ENCODE measurements at regions not wholly inside any gene's neighbourhood (a gene's known extent, or its start where the extent isn't known, plus 50 kb on each side); places are given as distances from the start of the nearest gene placed in this dataset.

DNA sequence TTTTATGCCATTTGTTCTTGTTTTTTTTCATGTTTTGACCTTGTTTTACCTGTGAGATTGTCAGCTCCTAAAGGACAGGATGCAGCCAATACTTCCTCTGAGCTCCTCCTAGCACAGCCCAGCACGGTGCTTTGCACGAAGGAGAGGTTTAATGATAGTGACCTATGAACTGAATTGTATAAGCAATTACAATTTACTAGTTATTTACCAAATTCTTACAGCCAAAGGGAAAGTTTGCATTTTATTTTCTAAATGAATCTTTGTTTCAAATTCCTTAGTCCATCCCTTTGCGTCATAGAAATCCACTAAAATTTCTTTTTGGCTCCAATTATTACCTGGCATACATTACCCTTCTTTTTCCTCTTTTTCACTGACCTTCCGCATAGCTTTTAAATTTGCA is 326.1 kb downstream of the TDRD15 start:
- H4K20me1 ChIP-seq (ENCODE audit: control insufficient read depth, extremely low read depth, insufficient read depth, low read length), result no peaks in the 10 kb centered on the region
- no peak for DNase-seq (ENCODE audit: low read depth in 2 of 2)
- H3K79me2 ChIP-seq (ENCODE audit: control insufficient read depth, insufficient read depth, low read length), result no peaks in the 10 kb centered on the region
- H3K4me2 ChIP-seq (ENCODE audit: extremely low read depth, insufficient read depth, low read length), result no peak overlapping the region
- no peaks in the 10 kb centered on the region for H3K27me3 ChIP-seq (ENCODE audit: control insufficient read depth, insufficient read depth, low read length)
- H3K9ac ChIP-seq (ENCODE audit: insufficient read depth, low read length), result no peak overlapping the region
- no peaks in the 10 kb centered on the region for H3K9me3 ChIP-seq (ENCODE audit: control insufficient read depth, insufficient read depth, low read depth, low read length)
- H2AFZ ChIP-seq (ENCODE audit: low read length), result no peak overlapping the region
- no peaks in the 10 kb centered on the region for H3K36me3 ChIP-seq (ENCODE audit: control insufficient read depth, insufficient read depth, low read length)
- H3K4me3 ChIP-seq (replicated peaks in 1 of 4; ENCODE audit: control extremely low read depth in 1 of 4, insufficient read depth in 1 of 4, low read depth in 3 of 4, low read length in 4 of 4), result no peak overlapping the region
- TF ChIP-seq EZH2 (IDR thresholded peaks at IDR 0.05; ENCODE audit: low read length, missing control alignments) (no peak), CTCF (conservative IDR thresholded peaks at IDR 0.05 in 1 of 2, IDR thresholded peaks at IDR 0.05 in 1 of 2; ENCODE audit: low read depth in 1 of 2, low read length in 2 of 2) (no peak)
- no peak overlapping the region for H3K27ac ChIP-seq (ENCODE audit: insufficient read depth, low read length)
- peaks cover 18% of the 10 kb centered on the region for H3K4me1 ChIP-seq (ENCODE audit: control insufficient read depth, extremely low read depth, insufficient read depth, low read length)

GRCh38 chr2:21451403-21451802 is 327.6 kb downstream of the TDRD15 start:
- Histone ChIP-seq H3K4me1 (ENCODE audit: control insufficient read depth, extremely low read depth, insufficient read depth, low read length) (peaks cover 18% of the 10 kb centered on the region), H3K27ac (ENCODE audit: insufficient read depth, low read length) (no peak overlapping the region), H3K4me3 (replicated peaks in 1 of 4; ENCODE audit: control extremely low read depth in 1 of 4, insufficient read depth in 1 of 4, low read depth in 3 of 4, low read length in 4 of 4) (no peak overlapping the region), H3K36me3 (ENCODE audit: control insufficient read depth, insufficient read depth, low read length) (no peaks in the 10 kb centered on the region), H3K9me3 (ENCODE audit: control insufficient read depth, insufficient read depth, low read depth, low read length) (no peaks in the 10 kb centered on the region), H4K20me1 (ENCODE audit: control insufficient read depth, extremely low read depth, insufficient read depth, low read length) (no peaks in the 10 kb centered on the region), H3K27me3 (ENCODE audit: control insufficient read depth, insufficient read depth, low read length) (no peaks in the 10 kb centered on the region), H2AFZ (ENCODE audit: low read length) (no peak overlapping the region), H3K9ac (ENCODE audit: insufficient read depth, low read length) (no peak overlapping the region), H3K4me2 (ENCODE audit: extremely low read depth, insufficient read depth, low read length) (no peak overlapping the region), H3K79me2 (ENCODE audit: control insufficient read depth, insufficient read depth, low read length) (no peaks in the 10 kb centered on the region)
- no peak for TF ChIP-seq CTCF (conservative IDR thresholded peaks at IDR 0.05 in 1 of 2, IDR thresholded peaks at IDR 0.05 in 1 of 2; ENCODE audit: low read depth in 1 of 2, low read length in 2 of 2)
- DNase-seq (ENCODE audit: low read depth in 2 of 2), result no peak

DNA sequence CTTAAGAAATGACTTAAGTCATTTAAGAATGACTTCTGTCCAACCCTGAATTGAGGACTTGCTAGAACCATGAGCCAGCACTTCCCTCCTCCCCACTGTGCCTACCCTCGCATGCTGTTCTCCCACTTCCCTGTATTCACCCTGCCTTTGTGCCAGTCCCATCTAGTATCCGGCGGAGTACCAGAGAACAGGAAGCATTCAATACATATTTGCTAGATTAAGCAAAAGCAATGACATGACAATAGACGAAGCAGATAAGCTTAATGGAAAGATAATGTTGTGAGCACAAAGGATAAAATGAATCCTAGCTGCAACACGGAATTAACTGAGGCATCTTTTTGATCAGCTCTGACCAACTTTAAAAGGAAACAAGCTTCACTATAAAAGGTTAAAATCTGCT is 328.5 kb downstream of the TDRD15 start:
- no peak overlapping the region for H3K4me2 ChIP-seq (ENCODE audit: extremely low read depth, insufficient read depth, low read length)
- H3K4me1 ChIP-seq (ENCODE audit: control insufficient read depth, extremely low read depth, insufficient read depth, low read length), result peaks cover 18% of the 10 kb centered on the region
- no peak overlapping the region for H3K9ac ChIP-seq (ENCODE audit: insufficient read depth, low read length)
- DNase-seq (ENCODE audit: low read depth in 2 of 2), result no peak
- H3K27me3 ChIP-seq (ENCODE audit: control insufficient read depth, insufficient read depth, low read length), result no peaks in the 10 kb centered on the region
- TF ChIP-seq CTCF (conservative IDR thresholded peaks at IDR 0.05 in 1 of 2, IDR thresholded peaks at IDR 0.05 in 1 of 2; ENCODE audit: low read depth in 1 of 2, low read length in 2 of 2) (no peak), EZH2 (IDR thresholded peaks at IDR 0.05; ENCODE audit: low read length, missing control alignments) (no peak)
- H3K9me3 ChIP-seq (ENCODE audit: control insufficient read depth, insufficient read depth, low read depth, low read length), result no peaks in the 10 kb centered on the region
- H3K4me3 ChIP-seq (replicated peaks in 1 of 4; ENCODE audit: control extremely low read depth in 1 of 4, insufficient read depth in 1 of 4, low read depth in 3 of 4, low read length in 4 of 4), result no peak overlapping the region
- no peak overlapping the region for H2AFZ ChIP-seq (ENCODE audit: low read length)
- no peaks in the 10 kb centered on the region for H4K20me1 ChIP-seq (ENCODE audit: control insufficient read depth, extremely low read depth, insufficient read depth, low read length)
- H3K27ac ChIP-seq (ENCODE audit: insufficient read depth, low read length), result no peak overlapping the region
- no peaks in the 10 kb centered on the region for H3K36me3 ChIP-seq (ENCODE audit: control insufficient read depth, insufficient read depth, low read length)
- H3K79me2 ChIP-seq (ENCODE audit: control insufficient read depth, insufficient read depth, low read length), result no peaks in the 10 kb centered on the region
